HG03066 (cell line): ENCODE measurements at regions not wholly inside any gene's neighbourhood (a gene's known extent, or its start where the extent isn't known, plus 50 kb on each side); places are given as distances from the start of the nearest gene placed in this dataset.
"Not testable (repeated sequence)": the region's sequence is repeated elsewhere in the genome, so short reads cannot be mapped to it uniquely, and the experiment has no call there.

Source experiments
- ATAC-seq: cut with Tn5 transposase; IDR thresholded peaks from one replicate; pipeline ENCODE4 v1.9.1; 2021; ENCODE audit warnings: low read depth; ENCODE audit not compliant: unreplicated experiment

- no peak for ATAC-seq
These were observed 81.3 kb upstream of the BHLHE40 start for GRCh38 chr3:4897765-4898453.

GRCh38 chr3:4898454-4899313 is 80.6 kb upstream of the BHLHE40 start:
- peak; percentile 95 for ATAC-seq

DNA sequence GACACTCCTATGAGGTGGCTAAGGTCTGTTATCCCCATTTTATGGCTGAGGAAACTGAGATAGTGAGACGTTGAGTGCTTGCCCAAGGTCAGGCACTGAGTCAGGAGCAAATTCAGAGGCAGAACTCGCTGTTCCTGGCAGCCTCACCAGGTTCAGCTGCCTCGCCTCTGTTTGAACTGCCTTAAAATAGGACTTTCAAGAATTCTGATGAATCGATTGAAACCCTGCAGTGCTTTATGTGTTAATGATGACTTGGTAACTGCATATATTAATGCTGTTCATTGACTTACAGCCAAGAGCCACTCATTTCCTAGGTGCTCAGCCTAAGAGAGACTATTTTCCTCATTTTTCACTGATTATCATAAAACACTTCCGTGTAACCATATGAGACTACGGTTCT is 79.5 kb upstream of the BHLHE40 start:
- no peak for ATAC-seq

DNA sequence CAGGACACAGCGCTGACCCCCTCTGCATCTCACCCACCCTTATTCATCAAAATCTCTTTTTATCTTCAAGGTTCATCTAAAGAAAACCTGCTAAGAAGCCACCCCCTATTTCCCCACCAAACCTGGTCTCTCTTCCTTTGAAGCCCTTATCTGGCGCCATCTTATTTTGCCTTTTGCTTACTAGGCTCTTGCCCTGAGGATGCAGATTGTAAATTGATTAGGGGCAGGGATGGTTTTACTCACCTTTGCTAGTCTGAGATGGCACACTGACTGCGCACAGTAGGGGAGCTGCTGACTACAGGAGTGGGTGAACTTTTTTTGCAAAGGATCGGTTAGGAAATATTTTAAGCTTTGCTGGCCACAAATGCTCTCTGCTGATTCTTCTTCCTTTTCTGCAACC is 78.9 kb upstream of the BHLHE40 start:
- ATAC-seq = no peak

GRCh38 chr3:4904811-4905695 is 74.2 kb upstream of the BHLHE40 start:
- ATAC-seq = no peak

GRCh38 chr3:4906107-4906621 is 73.1 kb upstream of the BHLHE40 start:
- ATAC-seq = no peak

GRCh38 chr3:4907050-4907449 is 72.2 kb upstream of the BHLHE40 start:
- no peak for ATAC-seq

GRCh38 chr3:4907643-4908432 is 71.4 kb upstream of the BHLHE40 start:
- ATAC-seq = no peak

DNA sequence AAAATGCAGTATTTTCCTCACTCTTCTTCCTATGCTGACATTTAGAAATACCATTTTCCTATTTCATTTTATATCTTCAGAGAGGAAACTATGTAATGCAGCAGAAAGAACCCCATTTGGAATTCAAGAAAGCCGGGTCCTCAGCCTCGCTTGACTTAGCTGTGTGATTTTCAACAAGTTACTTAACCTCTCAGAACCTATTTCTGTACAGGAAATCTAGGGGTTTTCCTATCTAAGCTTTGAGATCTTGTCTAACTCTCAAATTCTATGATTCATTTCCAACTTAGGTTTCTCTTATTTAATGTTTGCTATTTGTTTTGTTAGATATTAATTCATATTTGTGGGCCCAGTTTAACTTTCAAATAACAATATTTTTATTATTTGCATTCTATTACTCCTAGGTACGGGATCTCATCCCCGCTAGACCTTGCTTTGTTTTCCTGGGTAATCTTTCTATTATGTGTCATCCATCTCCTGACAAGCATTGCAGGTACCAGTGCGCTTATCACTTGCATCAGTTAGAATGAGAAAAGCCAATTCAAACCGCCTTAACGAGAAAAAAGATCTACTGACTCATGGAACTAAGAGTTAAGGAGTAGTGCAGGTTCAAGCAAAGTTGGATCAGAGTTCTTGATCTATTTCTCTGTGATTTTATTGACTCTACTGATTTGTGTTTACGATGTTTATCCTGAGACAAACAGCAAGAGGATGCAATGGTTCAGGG is 70.6 kb upstream of the BHLHE40 start:
- ATAC-seq = no peak

GRCh38 chr3:4914464-4914863 is 64.8 kb upstream of the BHLHE40 start:
- ATAC-seq = no peak

DNA sequence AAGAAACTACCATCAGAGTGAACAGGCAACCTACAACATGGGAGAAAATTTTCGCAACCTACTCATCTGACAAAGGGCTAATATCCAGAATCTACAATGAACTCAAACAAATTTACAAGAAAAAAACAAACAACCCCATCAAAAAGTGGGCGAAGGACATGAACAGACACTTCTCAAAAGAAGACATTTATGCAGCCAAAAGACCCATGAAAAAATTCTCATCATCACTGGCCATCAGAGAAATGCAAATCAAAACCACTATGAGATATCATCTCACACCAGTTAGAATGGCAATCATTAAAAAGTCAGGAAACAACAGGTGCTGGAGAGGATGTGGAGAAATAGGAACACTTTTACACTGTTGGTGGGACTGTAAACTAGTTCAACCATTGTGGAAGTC is 57.6 kb upstream of the BHLHE40 start:
- not testable (repeated sequence) for ATAC-seq

GRCh38 chr3:4926892-4927291 is 52.3 kb upstream of the BHLHE40 start:
- ATAC-seq = no peak

- no peak for ATAC-seq
These were observed 50.9 kb upstream of the BHLHE40 start for GRCh38 chr3:4928277-4928789.
